ENCODE measurements at regions not wholly inside any gene's neighbourhood (a gene's known extent, or its start where the extent isn't known, plus 50 kb on each side); places are given as distances from the start of the nearest gene placed in this dataset.

- Histone ChIP-seq H3K4me3 (no peak overlapping the region), H3K36me3 (ENCODE audit: insufficient read depth, low read length) (no peaks in the 10 kb centered on the region), H3K9ac (ENCODE audit: insufficient read length) (no peak overlapping the region), H3K27ac (no peak overlapping the region), H3K9me3 (ENCODE audit: low read depth, low read length) (no peaks in the 10 kb centered on the region)
- TF ChIP-seq FOXP2 (optimal IDR thresholded peaks at IDR 0.05; ENCODE audit: control extremely low read depth, extremely low read length, insufficient read depth) (no peak), POLR2AphosphoS5 (IDR thresholded peaks at IDR 0.05; ENCODE audit: borderline replicate concordance, low read depth, low read length) (no peak), EZH2 (IDR thresholded peaks at IDR 0.05) (no peak)
- DNase-seq (ENCODE audit: low read depth, low spot score), result no peak
These were observed 339.1 kb downstream of the PTPRC start for GRCh38 chr1:198977909-198978308.

GRCh38 chr1:198978523-198978922, 339.7 kb downstream of the PTPRC start:
- H3K4me3 ChIP-seq, result no peak overlapping the region
- no peak overlapping the region for H3K27ac ChIP-seq
- no peak overlapping the region for H3K9ac ChIP-seq (ENCODE audit: insufficient read length)
- no peaks in the 10 kb centered on the region for H3K36me3 ChIP-seq (ENCODE audit: insufficient read depth, low read length)
- no peak for DNase-seq (ENCODE audit: low read depth, low spot score)
- TF ChIP-seq POLR2AphosphoS5 (IDR thresholded peaks at IDR 0.05; ENCODE audit: borderline replicate concordance, low read depth, low read length), result no peak
- no peak for TF ChIP-seq FOXP2 (optimal IDR thresholded peaks at IDR 0.05; ENCODE audit: control extremely low read depth, extremely low read length, insufficient read depth)
- no peak for TF ChIP-seq EZH2 (IDR thresholded peaks at IDR 0.05)
- H3K9me3 ChIP-seq (ENCODE audit: low read depth, low read length), result no peaks in the 10 kb centered on the region

GRCh38 chr1:198986036-198986435, 347.2 kb downstream of the PTPRC start:
- TF ChIP-seq POLR2AphosphoS5 (IDR thresholded peaks at IDR 0.05; ENCODE audit: borderline replicate concordance, low read depth, low read length), result no peak
- no peak for TF ChIP-seq FOXP2 (optimal IDR thresholded peaks at IDR 0.05; ENCODE audit: control extremely low read depth, extremely low read length, insufficient read depth)
- TF ChIP-seq EZH2 (IDR thresholded peaks at IDR 0.05), result no peak
- Histone ChIP-seq H3K27ac (no peak overlapping the region), H3K9me3 (ENCODE audit: low read depth, low read length) (no peaks in the 10 kb centered on the region), H3K4me3 (no peak overlapping the region), H3K9ac (ENCODE audit: insufficient read length) (no peak overlapping the region), H3K36me3 (ENCODE audit: insufficient read depth, low read length) (no peaks in the 10 kb centered on the region)
- no peak for DNase-seq (ENCODE audit: low read depth, low spot score)

GRCh38 chr1:198986442-198986841, 347.6 kb downstream of the PTPRC start:
- Histone ChIP-seq H3K27ac (no peak overlapping the region), H3K36me3 (ENCODE audit: insufficient read depth, low read length) (no peaks in the 10 kb centered on the region), H3K9me3 (ENCODE audit: low read depth, low read length) (no peaks in the 10 kb centered on the region), H3K4me3 (no peak overlapping the region), H3K9ac (ENCODE audit: insufficient read length) (no peak overlapping the region)
- DNase-seq (ENCODE audit: low read depth, low spot score), result no peak
- TF ChIP-seq EZH2 (IDR thresholded peaks at IDR 0.05) (no peak), FOXP2 (optimal IDR thresholded peaks at IDR 0.05; ENCODE audit: control extremely low read depth, extremely low read length, insufficient read depth) (no peak), POLR2AphosphoS5 (IDR thresholded peaks at IDR 0.05; ENCODE audit: borderline replicate concordance, low read depth, low read length) (no peak)

- H3K4me3 ChIP-seq, result peak overlapping the region; percentile 76
- DNase-seq (ENCODE audit: low read depth, low spot score), result peak; percentile 75
- H3K36me3 ChIP-seq (ENCODE audit: insufficient read depth, low read length), result no peaks in the 10 kb centered on the region
- no peak for TF ChIP-seq FOXP2 (optimal IDR thresholded peaks at IDR 0.05; ENCODE audit: control extremely low read depth, extremely low read length, insufficient read depth)
- no peak for TF ChIP-seq EZH2 (IDR thresholded peaks at IDR 0.05)
- no peak; the same call in 1 of the 2 replicates for TF ChIP-seq POLR2AphosphoS5 (IDR thresholded peaks at IDR 0.05; ENCODE audit: borderline replicate concordance, low read depth, low read length)
- H3K9me3 ChIP-seq (ENCODE audit: low read depth, low read length), result no peaks in the 10 kb centered on the region
- peak overlapping the region; percentile 78 for H3K9ac ChIP-seq (ENCODE audit: insufficient read length)
- H3K27ac ChIP-seq, result peak overlapping the region; percentile 99
These were observed 363.8 kb downstream of the PTPRC start for GRCh38 chr1:199002661-199003060.

GRCh38 chr1:199007423-199007822, 368.6 kb downstream of the PTPRC start:
- Histone ChIP-seq H3K9me3 (ENCODE audit: low read depth, low read length) (no peaks in the 10 kb centered on the region), H3K27ac (peak overlapping the region; percentile 59; the same call in 1 of the 2 replicates), H3K9ac (ENCODE audit: insufficient read length) (no peak overlapping the region), H3K4me3 (no peak overlapping the region), H3K36me3 (ENCODE audit: insufficient read depth, low read length) (no peaks in the 10 kb centered on the region)
- no peak for TF ChIP-seq EZH2 (IDR thresholded peaks at IDR 0.05)
- DNase-seq (ENCODE audit: low read depth, low spot score), result no peak

GRCh38 chr1:199009447-199009846, 370.6 kb downstream of the PTPRC start:
- Histone ChIP-seq H3K9me3 (ENCODE audit: low read depth, low read length) (no peaks in the 10 kb centered on the region), H3K9ac (ENCODE audit: insufficient read length) (peak overlapping the region; percentile 78), H3K36me3 (ENCODE audit: insufficient read depth, low read length) (no peaks in the 10 kb centered on the region), H3K4me3 (peak overlapping the region; percentile 63), H3K27ac (peak overlapping the region; percentile 96)
- no peak for DNase-seq (ENCODE audit: low read depth, low spot score)
- TF ChIP-seq FOXP2 (optimal IDR thresholded peaks at IDR 0.05; ENCODE audit: control extremely low read depth, extremely low read length, insufficient read depth) (no peak), EZH2 (IDR thresholded peaks at IDR 0.05) (no peak), POLR2AphosphoS5 (IDR thresholded peaks at IDR 0.05; ENCODE audit: borderline replicate concordance, low read depth, low read length) (no peak)

GRCh38 chr1:199010492-199010891, 371.7 kb downstream of the PTPRC start:
- no peak for DNase-seq (ENCODE audit: low read depth, low spot score)
- no peak overlapping the region for H3K4me3 ChIP-seq
- TF ChIP-seq FOXP2 (optimal IDR thresholded peaks at IDR 0.05; ENCODE audit: control extremely low read depth, extremely low read length, insufficient read depth), result no peak
- TF ChIP-seq EZH2 (IDR thresholded peaks at IDR 0.05), result no peak
- TF ChIP-seq POLR2AphosphoS5 (IDR thresholded peaks at IDR 0.05; ENCODE audit: borderline replicate concordance, low read depth, low read length), result no peak
- no peaks in the 10 kb centered on the region for H3K9me3 ChIP-seq (ENCODE audit: low read depth, low read length)
- H3K27ac ChIP-seq, result peak overlapping the region; percentile 96
- no peaks in the 10 kb centered on the region for H3K36me3 ChIP-seq (ENCODE audit: insufficient read depth, low read length)
- H3K9ac ChIP-seq (ENCODE audit: insufficient read length), result no peak overlapping the region

GRCh38 chr1:199010933-199011332, 372.1 kb downstream of the PTPRC start:
- Histone ChIP-seq H3K4me3 (no peak overlapping the region), H3K9me3 (ENCODE audit: low read depth, low read length) (no peaks in the 10 kb centered on the region), H3K36me3 (ENCODE audit: insufficient read depth, low read length) (no peaks in the 10 kb centered on the region), H3K9ac (ENCODE audit: insufficient read length) (peak overlapping the region; percentile 24), H3K27ac (peak overlapping the region; percentile 96)
- DNase-seq (ENCODE audit: low read depth, low spot score), result no peak
- TF ChIP-seq EZH2 (IDR thresholded peaks at IDR 0.05) (no peak), FOXP2 (optimal IDR thresholded peaks at IDR 0.05; ENCODE audit: control extremely low read depth, extremely low read length, insufficient read depth) (no peak), POLR2AphosphoS5 (IDR thresholded peaks at IDR 0.05; ENCODE audit: borderline replicate concordance, low read depth, low read length) (no peak)

Measured in SK-N-MC (cell line).